OCI-LY7 (cell line): ENCODE measurements at regions not wholly inside any gene's neighbourhood (a gene's known extent, or its start where the extent isn't known, plus 50 kb on each side); places are given as distances from the start of the nearest gene placed in this dataset.

Source experiments
- BruUV-seq: library from RNA; stranded (reverse); fragments of 400-500 nt; replicated peaks from 2 replicates; lab custom pipeline; 2021; lab: Mats Ljungman, UMichigan
- CTCF ChIA-PET: fragments of 300-600 bp; sonication (Branson Sonifier 250); formaldehyde crosslinking; loops from one replicate; lab custom pipeline; 2022; ENCODE audit warnings: antibody characterized with exemption; ENCODE audit not compliant: unreplicated experiment; lab: Charles Lee
- POLR2A ChIA-PET: fragments of 300-600 bp; sonication (Branson Sonifier 250); formaldehyde crosslinking; loops from one replicate; lab custom pipeline; 2022; ENCODE audit warnings: antibody characterized with exemption; lab: Charles Lee
- DNase-seq: peaks from one replicate; pipeline ENCODE4 v3.0.0-alpha.2; 2015; ENCODE audit warnings: low spot score
- H2AFZ ChIP-seq: fragments of 200-600 bp; sonication (generic), shearing (Covaris generic); 2 replicates; pipeline ENCODE4 v1.6.1; 2014; ENCODE audit warnings: mild to moderate bottlenecking, antibody characterized with exemption, low read length, moderate library complexity
- H3K27ac ChIP-seq: fragments of 200-600 bp; sonication (generic); 2 replicates; pipeline ENCODE4 v1.5.1; 2014; ENCODE audit warnings: mixed run types, low read depth, mild to moderate bottlenecking, moderate library complexity, low read length, inconsistent platforms; ENCODE audit not compliant: poor library complexity, severe bottlenecking
- H3K36me3 ChIP-seq: fragments of 200-600 bp; sonication (generic); 2 replicates; pipeline ENCODE4 v1.6.1; 2014; ENCODE audit warnings: mild to moderate bottlenecking, antibody characterized with exemption, low read length, moderate library complexity, mixed read lengths; ENCODE audit not compliant: insufficient read depth
- H3K4me1 ChIP-seq: fragments of 200-600 bp; sonication (generic); 2 replicates; pipeline ENCODE4 v1.5.1; 2014; ENCODE audit warnings: mild to moderate bottlenecking, low read length; ENCODE audit not compliant: insufficient read depth, poor library complexity, severe bottlenecking
- H3K4me2 ChIP-seq: fragments of 200-600 bp; sonication (generic); 2 replicates; pipeline ENCODE4 v1.6.1; 2014; ENCODE audit warnings: mild to moderate bottlenecking, low read length
- H3K4me3 ChIP-seq: fragments of 200-600 bp; sonication (generic); 2 replicates; pipeline ENCODE4 v1.5.1; 2014; ENCODE audit warnings: mild to moderate bottlenecking, low read depth, low read length; ENCODE audit not compliant: poor library complexity, severe bottlenecking
- H3K79me2 ChIP-seq: fragments of 200-600 bp; sonication (generic); 2 replicates; pipeline ENCODE4 v1.6.1; 2016; ENCODE audit warnings: low read depth, mild to moderate bottlenecking, low read length, moderate library complexity, mixed read lengths; ENCODE audit not compliant: insufficient read depth
- H3K9me2 ChIP-seq: fragments of 200-600 bp; sonication (generic); 2 replicates; pipeline ENCODE4 v1.6.1; 2016; ENCODE audit warnings: mild to moderate bottlenecking, low read length, mixed read lengths; ENCODE audit not compliant: insufficient read depth
- H3K9me3 ChIP-seq: fragments of 200-600 bp; sonication (generic); 2 replicates; pipeline ENCODE4 v1.6.1; 2014; ENCODE audit warnings: mild to moderate bottlenecking, mixed run types, low read length, mixed read lengths
- H4K20me1 ChIP-seq: fragments of 200-600 bp; sonication (generic); 2 replicates; pipeline ENCODE4 v1.6.1; 2014; ENCODE audit warnings: mild to moderate bottlenecking, antibody characterized with exemption, low read length, moderate library complexity, mixed read lengths; ENCODE audit not compliant: insufficient read depth
- EZH2phosphoT487 ChIP-seq: fragments of 200-600 bp; sonication (generic); IDR thresholded peaks from 2 replicates; pipeline ENCODE4 v1.6.1; 2018; ENCODE audit warnings: low read depth, borderline replicate concordance, mild to moderate bottlenecking, mixed run types, antibody characterized with exemption, low read length, moderate library complexity, mixed read lengths
- intact Hi-C: fragments of 100-400 bp; cut with micrococcal nuclease; formaldehyde crosslinking; loops from one replicate; pipeline ENCODE4 v1.10.0; 2022; ENCODE audit not compliant: unreplicated experiment
- TF ChIP-seq, protein P1 (sequence below): fragments of 200-600 bp; sonication (generic); conservative IDR thresholded peaks from 2 replicates; pipeline ENCODE4 v1.5.1; 2014; ENCODE audit warnings: mild to moderate bottlenecking, antibody characterized with exemption, low read length, moderate library complexity, mixed read lengths

DNA sequence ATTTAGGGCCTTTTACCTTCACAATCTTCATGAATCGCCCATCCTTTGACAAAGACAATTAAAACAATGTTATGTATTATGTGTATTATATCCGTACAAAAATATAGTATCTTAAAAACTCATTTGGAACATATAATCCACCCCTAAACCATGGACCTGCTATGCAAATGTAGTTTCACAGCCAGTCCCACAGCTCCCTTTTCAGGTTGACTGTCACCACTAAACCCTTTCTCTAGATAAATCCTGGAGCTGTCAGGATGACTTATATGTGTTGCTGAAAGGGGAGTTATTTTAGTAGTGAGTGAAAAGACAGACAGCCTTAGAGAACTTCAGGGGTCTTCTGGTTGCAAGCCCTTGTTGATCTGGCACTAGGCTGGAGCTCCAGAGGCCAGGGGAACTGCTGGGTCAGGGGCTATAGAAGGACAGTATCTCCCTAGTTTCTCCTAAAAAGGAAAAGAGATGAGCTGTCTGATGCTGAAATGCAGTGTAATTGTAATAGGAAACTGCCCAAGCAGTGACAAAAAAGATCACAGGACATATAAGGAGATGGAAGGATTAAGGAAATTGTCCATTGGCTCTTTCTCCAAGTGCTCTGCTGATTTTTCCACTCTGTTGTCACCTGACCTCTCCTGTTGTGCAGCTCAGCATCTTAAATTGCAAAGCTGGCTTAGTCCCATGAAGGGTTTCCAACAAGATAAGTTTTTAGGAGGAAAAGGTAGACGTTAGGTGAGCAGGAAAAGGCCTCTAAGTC, 127.7 kb downstream of the S1PR1 start:
- no peaks in the 10 kb centered on the region for H3K36me3 ChIP-seq
- H3K4me3 ChIP-seq, result no peak overlapping the region
- no peak overlapping the region for H3K27ac ChIP-seq
- no TSS peak for BruUV-seq
- no peaks in the 10 kb centered on the region for H4K20me1 ChIP-seq
- no peaks in the 10 kb centered on the region for H3K9me2 ChIP-seq
- no peaks in the 10 kb centered on the region for H3K4me1 ChIP-seq
- no peaks in the 10 kb centered on the region for H3K79me2 ChIP-seq
- no peaks in the 10 kb centered on the region for H3K9me3 ChIP-seq
- DNase-seq, result no peak
- ChIA-PET CTCF (interaction anchor here (0.8 to 1.6 kb wide), 2 partner anchors 9 to 445 kb away, joined by 3 read pairs; no protein-coding TSS in a partner anchor), POLR2A (interaction anchor here (0.6 to 0.8 kb wide), 3 partner anchors 14 to 120 kb away, joined by 3 to 4 read pairs (median 3); no protein-coding TSS in a partner anchor)
- intact Hi-C loops, result no loop called here
- TF ChIP-seq, protein P1, sequence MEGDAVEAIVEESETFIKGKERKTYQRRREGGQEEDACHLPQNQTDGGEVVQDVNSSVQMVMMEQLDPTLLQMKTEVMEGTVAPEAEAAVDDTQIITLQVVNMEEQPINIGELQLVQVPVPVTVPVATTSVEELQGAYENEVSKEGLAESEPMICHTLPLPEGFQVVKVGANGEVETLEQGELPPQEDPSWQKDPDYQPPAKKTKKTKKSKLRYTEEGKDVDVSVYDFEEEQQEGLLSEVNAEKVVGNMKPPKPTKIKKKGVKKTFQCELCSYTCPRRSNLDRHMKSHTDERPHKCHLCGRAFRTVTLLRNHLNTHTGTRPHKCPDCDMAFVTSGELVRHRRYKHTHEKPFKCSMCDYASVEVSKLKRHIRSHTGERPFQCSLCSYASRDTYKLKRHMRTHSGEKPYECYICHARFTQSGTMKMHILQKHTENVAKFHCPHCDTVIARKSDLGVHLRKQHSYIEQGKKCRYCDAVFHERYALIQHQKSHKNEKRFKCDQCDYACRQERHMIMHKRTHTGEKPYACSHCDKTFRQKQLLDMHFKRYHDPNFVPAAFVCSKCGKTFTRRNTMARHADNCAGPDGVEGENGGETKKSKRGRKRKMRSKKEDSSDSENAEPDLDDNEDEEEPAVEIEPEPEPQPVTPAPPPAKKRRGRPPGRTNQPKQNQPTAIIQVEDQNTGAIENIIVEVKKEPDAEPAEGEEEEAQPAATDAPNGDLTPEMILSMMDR, result no peak
- no peak for TF ChIP-seq EZH2phosphoT487
- no peak overlapping the region for H2AFZ ChIP-seq
- no peak overlapping the region for H3K4me2 ChIP-seq

DNA sequence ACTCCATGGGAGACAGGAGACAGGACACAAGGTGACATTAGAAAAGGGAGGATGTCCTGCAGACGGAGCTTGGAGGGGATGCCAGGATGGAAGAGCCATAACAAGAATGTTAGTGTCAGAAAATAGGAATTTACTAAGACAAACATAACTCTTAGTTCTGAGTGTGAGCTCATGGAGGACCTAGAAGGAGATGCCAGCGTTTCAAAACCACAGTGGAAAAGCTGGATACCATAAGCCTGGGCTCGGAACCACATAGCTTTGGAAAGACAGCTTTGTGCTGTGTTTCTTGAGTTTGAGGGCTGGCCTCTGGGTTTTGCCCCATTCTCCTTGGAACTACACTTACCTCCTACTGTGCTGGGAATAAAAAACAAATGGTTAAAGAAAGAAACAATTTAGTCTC, 128.4 kb downstream of the S1PR1 start:
- Histone ChIP-seq H4K20me1 (no peaks in the 10 kb centered on the region), H3K4me3 (no peak overlapping the region), H2AFZ (no peak overlapping the region), H3K79me2 (no peaks in the 10 kb centered on the region), H3K9me2 (no peaks in the 10 kb centered on the region), H3K4me2 (no peak overlapping the region), H3K4me1 (no peaks in the 10 kb centered on the region), H3K36me3 (no peaks in the 10 kb centered on the region), H3K9me3 (no peaks in the 10 kb centered on the region), H3K27ac (no peak overlapping the region)
- ChIA-PET POLR2A (interaction anchor here (0.6 kb wide), 1 partner anchor 118 kb away, joined by 4 read pairs; no protein-coding TSS in a partner anchor), CTCF (interaction anchor here (0.8 to 1.6 kb wide), 2 partner anchors 10 to 446 kb away, joined by 3 read pairs; no protein-coding TSS in a partner anchor)
- no peak for TF ChIP-seq EZH2phosphoT487
- TF ChIP-seq, protein P1, result no peak
- no TSS peak for BruUV-seq
- intact Hi-C loops, result no loop called here
- no peak for DNase-seq

DNA sequence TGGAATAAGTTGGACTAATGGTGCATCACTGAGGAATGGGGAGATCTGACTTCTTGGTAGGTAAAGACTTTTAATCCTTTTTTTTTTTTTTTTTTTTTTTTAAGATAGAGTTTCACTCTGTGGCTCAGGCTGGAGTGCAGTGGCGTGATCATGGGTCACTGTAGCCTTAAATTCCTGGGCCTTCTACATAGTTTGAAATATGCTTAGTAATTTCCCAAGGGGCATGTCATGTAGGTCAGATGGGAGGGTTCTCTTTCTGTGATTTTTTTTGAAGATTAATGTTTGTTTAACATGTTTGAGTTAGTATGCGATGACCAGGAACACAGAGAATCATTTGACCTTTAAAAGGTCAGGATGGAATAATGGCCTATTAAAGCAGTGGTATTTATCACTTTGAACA, 129.1 kb downstream of the S1PR1 start:
- Histone ChIP-seq H2AFZ (no peak overlapping the region), H3K9me3 (no peaks in the 10 kb centered on the region), H4K20me1 (no peaks in the 10 kb centered on the region), H3K9me2 (no peaks in the 10 kb centered on the region), H3K79me2 (no peaks in the 10 kb centered on the region), H3K4me3 (no peak overlapping the region), H3K27ac (no peak overlapping the region), H3K4me2 (no peak overlapping the region), H3K36me3 (no peaks in the 10 kb centered on the region), H3K4me1 (no peaks in the 10 kb centered on the region)
- POLR2A ChIA-PET, result no interaction called here
- no TSS peak for BruUV-seq
- intact Hi-C loops, result no loop called here
- CTCF ChIA-PET, result no interaction called here
- no peak for DNase-seq
- TF ChIP-seq, protein P1, result no peak
- no peak for TF ChIP-seq EZH2phosphoT487
